ENCODE measurements at regions not wholly inside any gene's neighbourhood (a gene's known extent, or its start where the extent isn't known, plus 50 kb on each side); places are given as distances from the start of the nearest gene placed in this dataset.

GRCh38 chrX:34813618-34814017 is 129.0 kb upstream of the FAM47B start:
- TF ChIP-seq CTCF (IDR thresholded peaks at IDR 0.05) = no peak
- TF ChIP-seq POLR2A (IDR thresholded peaks at IDR 0.05) = no peak
- TF ChIP-seq EP300 (IDR thresholded peaks at IDR 0.05) = no peak

All from tibial nerve (tissue), 4 donors.